Neuronal stem cell (in vitro differentiated cells): ENCODE measurements at regions not wholly inside any gene's neighbourhood (a gene's known extent, or its start where the extent isn't known, plus 50 kb on each side); places are given as distances from the start of the nearest gene placed in this dataset.

Experiments used
- DNase-seq: peaks from one replicate; pipeline ENCODE4 v3.0.0-alpha.2; 2013; ENCODE audit warnings: low spot score
- H2AFZ ChIP-seq: one replicate; pipeline ENCODE4 v1.6.1; 2013; ENCODE audit warnings: mild to moderate bottlenecking, low read length, inconsistent platforms
- H2AK5ac ChIP-seq: 2 replicates; pipeline ENCODE4 v1.6.1; 2013; ENCODE audit warnings: low read depth, mild to moderate bottlenecking, inconsistent platforms, low read length, moderate library complexity, mixed read lengths
- H2BK120ac ChIP-seq: 2 replicates; pipeline ENCODE4 v1.6.1; 2013; ENCODE audit warnings: low read depth, mild to moderate bottlenecking, inconsistent platforms, low read length, moderate library complexity, mixed read lengths
- H2BK12ac ChIP-seq: one replicate; pipeline ENCODE4 v1.6.1; 2013; ENCODE audit warnings: low read length, inconsistent platforms
- H2BK15ac ChIP-seq: 2 replicates; pipeline ENCODE4 v1.6.1; 2013; ENCODE audit warnings: mild to moderate bottlenecking, low read length, inconsistent platforms, mixed read lengths
- H2BK5ac ChIP-seq: one replicate; pipeline ENCODE4 v1.6.1; 2013; ENCODE audit warnings: inconsistent platforms, mild to moderate bottlenecking, low read length, moderate library complexity
- H3K14ac ChIP-seq: one replicate; pipeline ENCODE4 v1.6.1; 2013; ENCODE audit warnings: low read length, inconsistent platforms
- H3K18ac ChIP-seq: 2 replicates; pipeline ENCODE4 v1.6.1; 2013; ENCODE audit warnings: low read length, inconsistent platforms
- H3K23ac ChIP-seq: 2 replicates; pipeline ENCODE4 v1.6.1; 2013; ENCODE audit warnings: low read depth, mild to moderate bottlenecking, mixed read lengths, low read length, inconsistent platforms; ENCODE audit not compliant: poor library complexity
- H3K27ac ChIP-seq: replicated peaks from 3 replicates; pipeline ENCODE4 v1.5.1; 2013; ENCODE audit warnings: low read length, inconsistent platforms
- H3K27me3 ChIP-seq, 3 experiments: 2 replicates each; pipeline ENCODE4 v1.6.1; 2013; ENCODE audit warnings: low read length in 3 of 3, mild to moderate bottlenecking in 2 of 3, inconsistent platforms in 1 of 3, low read depth in 1 of 3, mixed read lengths in 1 of 3, moderate library complexity in 1 of 3; ENCODE audit not compliant: control insufficient read depth in 3 of 3, insufficient read depth in 3 of 3
- H3K36me3 ChIP-seq, 2 donors: replicated peaks in 1 of 2; 2 replicates each; pipeline ENCODE4 v1.6.1; 2013; ENCODE audit warnings: low read length in 2 of 2; ENCODE audit not compliant: control insufficient read depth in 2 of 2, insufficient read depth in 2 of 2
- H3K4ac ChIP-seq: 2 replicates; pipeline ENCODE4 v1.6.1; 2013; ENCODE audit warnings: inconsistent platforms, mild to moderate bottlenecking, low read length, moderate library complexity
- H3K4me1 ChIP-seq, 2 donors: 1 replicate in 1 of 2; 2 replicates in 1 of 2; pipeline ENCODE4 v1.6.1; 2013; ENCODE audit warnings: low read length in 2 of 2, low read depth in 1 of 2; ENCODE audit not compliant: control insufficient read depth in 2 of 2, insufficient read depth in 1 of 2
- H3K4me2 ChIP-seq: one replicate; pipeline ENCODE4 v1.6.1; 2013; ENCODE audit warnings: mild to moderate bottlenecking, low read length, inconsistent platforms; ENCODE audit not compliant: insufficient read depth, poor library complexity, severe bottlenecking
- H3K4me3 ChIP-seq, 2 donors: 2 replicates each; pipeline ENCODE4 v1.5.1; 2013; ENCODE audit warnings: low read length in 2 of 2, mild to moderate bottlenecking in 2 of 2, inconsistent platforms in 1 of 2, moderate library complexity in 1 of 2
- H3K79me1 ChIP-seq: one replicate; pipeline ENCODE4 v1.6.1; 2013; ENCODE audit warnings: low read depth, mild to moderate bottlenecking, inconsistent platforms, low read length, moderate library complexity
- H3K9ac ChIP-seq: one replicate; pipeline ENCODE4 v1.6.1; 2013; ENCODE audit warnings: mild to moderate bottlenecking, low read depth, low read length, inconsistent platforms; ENCODE audit not compliant: poor library complexity
- H3K9me3 ChIP-seq, 2 donors: replicated peaks in 1 of 2; 2 replicates each; pipeline versions ENCODE3 to v1.6.1; 2013; ENCODE audit warnings: low read length in 2 of 2, mild to moderate bottlenecking in 2 of 2, inconsistent platforms in 1 of 2, low read depth in 1 of 2, mixed read lengths in 1 of 2, moderate library complexity in 1 of 2; ENCODE audit not compliant: control insufficient read depth in 2 of 2, insufficient read depth in 1 of 2
- H4K8ac ChIP-seq: one replicate; pipeline ENCODE4 v1.6.1; 2013; ENCODE audit warnings: low read depth, mild to moderate bottlenecking, inconsistent platforms, low read length, moderate library complexity
- H4K91ac ChIP-seq: one replicate; pipeline ENCODE4 v1.6.1; 2013; ENCODE audit warnings: low read length, low read depth, mild to moderate bottlenecking, inconsistent platforms; ENCODE audit not compliant: poor library complexity
- WGBS, 2 donors: extraction: QIAGEN DNeasy Blood & Tissue Kit; methylation state at CpG; one replicate each; pipeline ENCODE4 v1.1.7; 2013; ENCODE audit warnings: missing lambda C conversion rate in 2 of 2, mixed read lengths in 1 of 2; ENCODE audit not compliant: insufficient read length in 2 of 2, insufficient replicate concordance in 1 of 2; ENCODE audit errors: extremely low coverage in 2 of 2; 5-methylcytosine and 5-hydroxymethylcytosine counted together

GRCh38 chr9:118751077-118751847 lies 618.0 kb downstream of the BRINP1 start:
- H2BK120ac ChIP-seq: no peak overlapping the region
- no CpG with 5 or more reads among the region's 7 CpGs for WGBS, 2 donors
- H3K4me3 ChIP-seq: no peak overlapping the region
- no peak overlapping the region for H2AK5ac ChIP-seq
- H3K4me1 ChIP-seq: no peaks in the 10 kb centered on the region
- no peak overlapping the region for H3K27ac ChIP-seq
- DNase-seq: no peak
- H3K4me2 ChIP-seq: no peak overlapping the region
- H3K4ac ChIP-seq: no peak overlapping the region
- no peak overlapping the region for H3K14ac ChIP-seq
- H2BK5ac ChIP-seq: no peak overlapping the region
- no peak overlapping the region for H3K23ac ChIP-seq
- no peak overlapping the region for H4K8ac ChIP-seq
- H2BK12ac ChIP-seq: no peak overlapping the region
- no peak overlapping the region for H3K18ac ChIP-seq
- no peak overlapping the region for H2BK15ac ChIP-seq
- H4K91ac ChIP-seq: no peak overlapping the region
- no peaks in the 10 kb centered on the region for H3K79me1 ChIP-seq
- peaks cover 0 to 3% of the 10 kb centered on the region in 2 donors for H3K9me3 ChIP-seq
- no peaks in the 10 kb centered on the region for H3K27me3 ChIP-seq
- H2AFZ ChIP-seq: no peak overlapping the region
- H3K9ac ChIP-seq: no peak overlapping the region
- H3K36me3 ChIP-seq: no peaks in the 10 kb centered on the region

GRCh38 chr9:118751848-118752223 lies 617.4 kb downstream of the BRINP1 start:
- Histone ChIP-seq H3K4me1 (no peaks in the 10 kb centered on the region), H4K91ac (no peak overlapping the region), H2BK120ac (no peak overlapping the region), H3K27me3 (no peaks in the 10 kb centered on the region), H3K4me3 (no peak overlapping the region), H3K79me1 (no peaks in the 10 kb centered on the region), H3K18ac (no peak overlapping the region), H3K9me3 (peaks cover 0 to 3% of the 10 kb centered on the region in 2 donors), H2AFZ (no peak overlapping the region), H3K14ac (no peak overlapping the region), H2BK12ac (no peak overlapping the region), H3K23ac (no peak overlapping the region), H3K4ac (no peak overlapping the region), H3K27ac (no peak overlapping the region), H2BK5ac (no peak overlapping the region), H2BK15ac (no peak overlapping the region), H4K8ac (no peak overlapping the region), H3K36me3 (no peaks in the 10 kb centered on the region), H3K4me2 (no peak overlapping the region), H3K9ac (no peak overlapping the region), H2AK5ac (no peak overlapping the region)
- DNase-seq: no peak
- no CpG with 5 or more reads among the region's 3 CpGs for WGBS, 2 donors

- peaks cover 0 to 3% of the 10 kb centered on the region in 2 donors for H3K9me3 ChIP-seq
- no peak overlapping the region for H3K18ac ChIP-seq
- WGBS, 2 donors: no CpG with 5 or more reads among the region's 4 CpGs
- no peaks in the 10 kb centered on the region for H3K27me3 ChIP-seq
- H2BK120ac ChIP-seq: no peak overlapping the region
- no peak overlapping the region for H3K4me2 ChIP-seq
- no peak overlapping the region for H4K91ac ChIP-seq
- no peak overlapping the region for H2AFZ ChIP-seq
- H2AK5ac ChIP-seq: no peak overlapping the region
- no peak overlapping the region for H3K14ac ChIP-seq
- H3K4ac ChIP-seq: no peak overlapping the region
- H3K4me1 ChIP-seq: no peaks in the 10 kb centered on the region
- no peak overlapping the region for H3K9ac ChIP-seq
- H3K27ac ChIP-seq: no peak overlapping the region
- no peaks in the 10 kb centered on the region for H3K36me3 ChIP-seq
- no peak overlapping the region for H4K8ac ChIP-seq
- no peak overlapping the region for H2BK15ac ChIP-seq
- no peak overlapping the region for H2BK12ac ChIP-seq
- no peak for DNase-seq
- no peak overlapping the region for H2BK5ac ChIP-seq
- no peak overlapping the region for H3K4me3 ChIP-seq
- H3K79me1 ChIP-seq: no peaks in the 10 kb centered on the region
- no peak overlapping the region for H3K23ac ChIP-seq
Measured at GRCh38 chr9:118761016-118761790, 608.0 kb downstream of the BRINP1 start.

GRCh38 chr9:118767571-118767970 lies 601.7 kb downstream of the BRINP1 start:
- H3K27ac ChIP-seq: no peak overlapping the region
- no peak overlapping the region for H2AK5ac ChIP-seq
- H3K4me1 ChIP-seq: no peaks in the 10 kb centered on the region
- no peak overlapping the region for H3K14ac ChIP-seq
- H3K27me3 ChIP-seq: no peaks in the 10 kb centered on the region
- no peaks in the 10 kb centered on the region for H3K79me1 ChIP-seq
- no peak overlapping the region for H4K91ac ChIP-seq
- H2BK120ac ChIP-seq: no peak overlapping the region
- DNase-seq: no peak
- no peak overlapping the region for H3K4me2 ChIP-seq
- no peak overlapping the region for H3K23ac ChIP-seq
- H3K36me3 ChIP-seq: no peaks in the 10 kb centered on the region
- no peak overlapping the region for H3K4ac ChIP-seq
- H3K18ac ChIP-seq: no peak overlapping the region
- no CpG with 5 or more reads among the region's 5 CpGs for WGBS, 2 donors
- H2BK15ac ChIP-seq: no peak overlapping the region
- H3K9me3 ChIP-seq: no peaks in the 10 kb centered on the region
- no peak overlapping the region for H2BK12ac ChIP-seq
- H4K8ac ChIP-seq: no peak overlapping the region
- H3K4me3 ChIP-seq: no peak overlapping the region
- no peak overlapping the region for H3K9ac ChIP-seq
- no peak overlapping the region for H2BK5ac ChIP-seq
- H2AFZ ChIP-seq: no peak overlapping the region
